Fibroblast of pulmonary artery (primary cell): ENCODE measurements at regions not wholly inside any gene's neighbourhood (a gene's known extent, or its start where the extent isn't known, plus 50 kb on each side); places are given as distances from the start of the nearest gene placed in this dataset.

Experiments
- DNase-seq: peaks from one replicate; pipeline ENCODE4 v3.0.0-alpha.2; 2010; ENCODE audit warnings: low read depth
- H3K4me3 ChIP-seq: replicated peaks from 2 replicates; pipeline ENCODE4 v1.5.1; 2011; ENCODE audit warnings: low read depth, mild to moderate bottlenecking, control low read depth, low read length, moderate library complexity
- CTCF ChIP-seq: IDR thresholded peaks from 2 replicates; pipeline ENCODE4 v1.5.1; 2011; ENCODE audit warnings: mild to moderate bottlenecking, control low read depth, low read length, inconsistent platforms; ENCODE audit errors: missing control alignments

GRCh38 chr4:65951177-65951576, 280.9 kb upstream of the EPHA5 start:
- no peak for DNase-seq
- H3K4me3 ChIP-seq: no peak overlapping the region
- no peak for TF ChIP-seq CTCF

- peak; percentile 35 for TF ChIP-seq CTCF
- H3K4me3 ChIP-seq: no peak overlapping the region
- DNase-seq: peak; percentile 92
Measured at GRCh38 chr4:65943076-65943475, 272.8 kb upstream of the EPHA5 start.

GRCh38 chr4:65924843-65925242, 254.6 kb upstream of the EPHA5 start:
- no peak for DNase-seq
- H3K4me3 ChIP-seq: no peak overlapping the region
- no peak for TF ChIP-seq CTCF

GRCh38 chr4:65923616-65924015, 253.3 kb upstream of the EPHA5 start:
- H3K4me3 ChIP-seq: no peak overlapping the region
- no peak for TF ChIP-seq CTCF
- no peak for DNase-seq

- no peak for DNase-seq
- H3K4me3 ChIP-seq: no peak overlapping the region
- no peak for TF ChIP-seq CTCF
Measured at GRCh38 chr4:65921180-65921579, 250.9 kb upstream of the EPHA5 start.

GRCh38 chr4:65918872-65919271, 248.6 kb upstream of the EPHA5 start:
- no peak overlapping the region for H3K4me3 ChIP-seq
- no peak for DNase-seq
- no peak for TF ChIP-seq CTCF

- TF ChIP-seq CTCF: no peak
- DNase-seq: no peak
- H3K4me3 ChIP-seq: no peak overlapping the region
Measured at GRCh38 chr4:65918212-65918611, 247.9 kb upstream of the EPHA5 start.
